ENCODE measurements at regions not wholly inside any gene's neighbourhood (a gene's known extent, or its start where the extent isn't known, plus 50 kb on each side); places are given as distances from the start of the nearest gene placed in this dataset.

- no peak for DNase-seq (ENCODE audit: low spot score)
Measured at GRCh38 chr10:57874810-57875209, 392.9 kb downstream of the IPMK start.

GRCh38 chr10:57867241-57867640 is 400.5 kb downstream of the IPMK start:
- DNase-seq (ENCODE audit: low spot score) = no peak

GRCh38 chr10:57864765-57865680 is 402.7 kb downstream of the IPMK start:
- no peak for DNase-seq (ENCODE audit: low spot score)

- peak; percentile 9 for DNase-seq (ENCODE audit: low spot score)
Measured at GRCh38 chr10:57849691-57850357, 417.9 kb downstream of the IPMK start.

GRCh38 chr10:57846307-57847065 is 421.2 kb downstream of the IPMK start:
- no peak for DNase-seq (ENCODE audit: low spot score)

GRCh38 chr10:57844387-57844998 is 423.2 kb downstream of the IPMK start:
- DNase-seq (ENCODE audit: low spot score) = no peak

GRCh38 chr10:57830877-57831560 is 436.7 kb downstream of the IPMK start:
- no peak for DNase-seq (ENCODE audit: low spot score)

- DNase-seq (ENCODE audit: low spot score) = no peak
Measured at GRCh38 chr10:57825015-57825414, 442.7 kb downstream of the IPMK start.

- no peak for DNase-seq (ENCODE audit: low spot score)
Measured at GRCh38 chr10:57823398-57823797, 444.3 kb downstream of the IPMK start.

- no peak for DNase-seq (ENCODE audit: low spot score)
Measured at GRCh38 chr10:57822965-57823364, 444.7 kb downstream of the IPMK start.

- DNase-seq (ENCODE audit: low spot score) = no peak
Measured at GRCh38 chr10:57818522-57818921, 449.2 kb downstream of the IPMK start.

GRCh38 chr10:57817741-57818140 is 450.0 kb downstream of the IPMK start:
- no peak for DNase-seq (ENCODE audit: low spot score)

- no peak for DNase-seq (ENCODE audit: low spot score)
Measured at GRCh38 chr10:57815949-57816348, 451.7 kb downstream of the IPMK start.

- DNase-seq (ENCODE audit: low spot score) = no peak
Measured at GRCh38 chr10:57809961-57810360, 457.7 kb downstream of the IPMK start.

- no peak for DNase-seq (ENCODE audit: low spot score)
Measured at GRCh38 chr10:57807906-57808305, 459.8 kb downstream of the IPMK start.

- DNase-seq (ENCODE audit: low spot score) = no peak
Measured at GRCh38 chr10:57806675-57807074, 461.0 kb downstream of the IPMK start.

GRCh38 chr10:57799625-57800024 is 468.1 kb downstream of the IPMK start:
- DNase-seq (ENCODE audit: low spot score) = no peak

GRCh38 chr10:57798830-57799229 is 468.9 kb downstream of the IPMK start:
- DNase-seq (ENCODE audit: low spot score) = no peak

GRCh38 chr10:57791546-57791945 is 476.1 kb downstream of the IPMK start:
- no peak for DNase-seq (ENCODE audit: low spot score)

GRCh38 chr10:57790703-57791102 is 477.0 kb downstream of the IPMK start:
- DNase-seq (ENCODE audit: low spot score) = no peak

GRCh38 chr10:57788117-57788516 is 479.6 kb downstream of the IPMK start:
- DNase-seq (ENCODE audit: low spot score) = no peak
